Skeletal muscle tissue (tissue), 3 donors: ENCODE measurements at regions not wholly inside any gene's neighbourhood (a gene's known extent, or its start where the extent isn't known, plus 50 kb on each side); places are given as distances from the start of the nearest gene placed in this dataset.

Source experiments
- H3K27ac ChIP-seq: one replicate; pipeline ENCODE4 v1.7.0; 2013; ENCODE audit warnings: mild to moderate bottlenecking, low read depth, low read length, inconsistent platforms
- H3K27me3 ChIP-seq, 3 donors: one replicate each; pipeline ENCODE4 v1.7.0; 2013; ENCODE audit warnings: low read length in 3 of 3; ENCODE audit not compliant: control insufficient read depth in 3 of 3, insufficient read depth in 3 of 3
- H3K36me3 ChIP-seq, 3 donors: one replicate each; pipeline ENCODE4 v1.7.0; 2013; ENCODE audit warnings: low read length in 3 of 3; ENCODE audit not compliant: control insufficient read depth in 3 of 3, insufficient read depth in 3 of 3
- H3K4me1 ChIP-seq, 3 donors: one replicate each; pipeline ENCODE4 v1.7.0; 2013; ENCODE audit warnings: low read length in 3 of 3, mild to moderate bottlenecking in 3 of 3; ENCODE audit not compliant: control insufficient read depth in 3 of 3, insufficient read depth in 3 of 3
- H3K4me3 ChIP-seq, 3 donors: one replicate each; pipeline ENCODE4 v1.7.0; 2013; ENCODE audit warnings: low read length in 3 of 3
- H3K9ac ChIP-seq, 3 donors: one replicate each; pipeline ENCODE4 v1.7.0; 2013; ENCODE audit warnings: low read length in 3 of 3, mild to moderate bottlenecking in 3 of 3, moderate library complexity in 2 of 3, low read depth in 1 of 3
- H3K9me3 ChIP-seq, 3 donors: one replicate each; pipeline ENCODE4 v1.7.0; 2013; ENCODE audit warnings: low read length in 3 of 3; ENCODE audit not compliant: control insufficient read depth in 3 of 3
- donor health status: Osteomylitis.

DNA sequence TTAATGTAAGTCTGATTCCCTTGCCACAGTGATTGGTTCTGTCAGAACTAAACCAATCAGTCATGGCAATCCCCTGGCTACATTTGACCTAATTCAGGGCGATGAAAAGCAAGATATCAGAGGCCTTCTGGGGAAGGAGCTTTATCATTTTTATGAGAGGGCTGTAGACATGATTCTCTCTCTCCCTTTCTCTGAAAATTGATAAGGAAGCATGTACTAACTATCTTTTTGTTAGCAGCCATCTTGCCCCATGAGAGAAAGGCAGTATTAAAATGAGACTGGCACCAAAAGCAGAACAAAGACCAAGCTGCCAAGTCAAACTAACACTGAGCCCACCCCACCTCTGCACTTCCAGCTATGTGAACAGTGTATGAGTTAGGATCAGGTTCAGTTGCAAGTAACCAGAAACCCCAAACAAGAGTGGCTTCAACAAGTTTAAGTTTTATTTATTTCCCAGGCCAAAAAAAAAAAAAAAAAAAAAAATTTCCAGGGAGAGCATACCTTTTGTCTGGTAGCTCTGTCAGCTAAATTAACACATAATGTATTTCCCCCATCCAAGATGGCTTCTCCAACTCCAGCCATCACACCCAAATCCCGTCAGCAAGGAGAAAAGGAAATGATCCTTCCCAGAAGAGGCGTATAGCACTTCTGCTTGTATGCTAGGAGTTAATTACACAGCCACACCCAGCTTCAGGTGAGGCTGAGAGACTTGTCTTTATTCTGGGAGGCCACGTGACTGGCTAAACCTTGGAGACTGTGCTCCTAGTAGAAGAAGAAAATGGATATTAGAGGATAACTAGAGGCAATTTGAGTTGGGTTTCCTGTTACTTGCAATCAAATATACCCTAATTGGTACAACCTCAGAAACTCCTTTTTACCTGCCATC, 105.8 kb upstream of the RALGPS2 start:
- no peak overlapping the region for H3K27ac ChIP-seq
- no peak overlapping the region for H3K9ac ChIP-seq
- H3K27me3 ChIP-seq, result no peaks in the 10 kb centered on the region
- H3K9me3 ChIP-seq, result no peaks in the 10 kb centered on the region
- no peaks in the 10 kb centered on the region for H3K36me3 ChIP-seq
- H3K4me3 ChIP-seq, result no peak overlapping the region
- no peaks in the 10 kb centered on the region for H3K4me1 ChIP-seq

DNA sequence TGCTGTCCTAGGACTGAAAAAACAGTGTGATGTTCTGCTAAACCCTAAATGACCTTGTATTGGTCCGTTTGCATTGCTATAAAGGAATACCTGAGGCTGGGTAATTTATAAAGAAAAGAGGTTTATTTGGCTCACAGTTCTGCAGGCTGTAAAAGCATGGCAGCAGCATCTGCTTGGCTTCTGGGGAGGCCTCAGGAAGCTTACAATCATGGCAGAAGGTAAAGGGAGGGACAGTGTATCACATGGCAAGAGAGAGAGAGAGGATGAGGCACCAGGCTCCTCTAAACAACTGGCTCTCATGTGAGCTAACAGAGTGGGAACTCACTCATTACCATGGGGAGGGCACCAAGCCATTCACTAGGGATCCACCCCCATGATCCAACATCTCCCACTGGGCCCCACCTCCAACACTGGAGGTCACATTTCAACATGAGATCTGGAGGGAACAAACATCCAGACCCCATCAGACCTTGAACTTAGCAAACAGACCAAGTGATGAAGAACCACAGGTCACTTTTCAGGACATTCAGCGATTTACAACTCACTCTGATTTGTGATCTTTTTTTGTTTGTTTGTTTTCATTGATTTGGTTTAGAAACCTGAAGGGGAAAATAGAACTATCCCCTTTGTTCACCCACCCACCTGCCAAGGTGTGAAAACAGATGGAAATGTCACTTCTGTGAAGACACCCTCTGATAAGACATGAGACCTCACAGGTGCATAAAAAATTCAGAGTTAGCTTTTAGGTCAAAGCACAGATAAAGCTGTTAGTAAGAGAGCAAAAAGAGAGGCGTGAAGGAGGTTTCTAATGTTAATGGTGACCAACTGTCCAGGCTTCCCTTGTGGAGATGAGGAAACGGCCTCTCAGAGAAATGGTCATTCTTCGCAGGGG, 104.2 kb upstream of the RALGPS2 start:
- Histone ChIP-seq H3K9ac (no peak overlapping the region), H3K9me3 (no peaks in the 10 kb centered on the region), H3K27ac (no peak overlapping the region), H3K36me3 (no peaks in the 10 kb centered on the region), H3K4me1 (no peaks in the 10 kb centered on the region), H3K4me3 (no peak overlapping the region), H3K27me3 (no peaks in the 10 kb centered on the region)

DNA sequence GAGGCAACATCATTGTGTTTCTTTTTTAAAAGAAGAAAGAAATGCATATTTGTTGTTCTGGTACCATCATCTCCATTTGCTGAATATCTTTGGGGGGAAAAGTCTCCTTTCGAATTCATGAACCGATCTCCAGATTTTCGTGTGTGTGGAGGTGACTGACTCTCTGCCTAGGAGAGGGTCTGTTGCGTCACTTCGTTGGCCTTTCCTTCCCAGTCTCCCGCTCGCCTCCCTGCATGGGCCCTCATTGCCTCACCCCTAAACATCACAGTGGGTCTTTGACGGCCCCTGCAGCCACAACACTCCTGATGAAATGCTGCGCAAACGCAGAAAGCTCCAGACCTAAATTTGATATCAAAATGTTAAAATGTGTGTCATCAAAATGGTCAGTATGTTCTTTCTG, 103.2 kb upstream of the RALGPS2 start:
- Histone ChIP-seq H3K36me3 (no peaks in the 10 kb centered on the region), H3K9ac (no peak overlapping the region), H3K4me3 (no peak overlapping the region), H3K9me3 (no peaks in the 10 kb centered on the region), H3K27ac (no peak overlapping the region), H3K4me1 (no peaks in the 10 kb centered on the region), H3K27me3 (no peaks in the 10 kb centered on the region)

DNA sequence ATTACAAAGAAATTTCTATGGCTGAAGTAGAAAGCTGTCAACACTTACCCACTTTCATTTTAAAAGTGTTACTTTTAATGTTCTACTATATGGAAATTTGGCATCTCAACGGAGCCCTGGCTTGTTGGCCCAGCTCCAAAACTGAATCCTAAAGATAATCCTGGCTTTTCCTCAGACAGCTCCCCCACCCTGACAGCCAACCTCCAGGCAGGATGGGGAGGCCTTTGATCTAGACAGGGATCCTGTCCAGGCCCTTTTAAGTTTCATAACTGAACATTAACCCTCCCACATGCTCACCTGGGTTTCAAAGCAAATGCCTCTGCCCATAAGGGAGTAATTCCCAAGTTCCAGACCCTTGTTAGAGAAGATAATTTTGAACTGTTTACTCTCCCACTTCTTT, 99.3 kb upstream of the RALGPS2 start:
- Histone ChIP-seq H3K27me3 (no peaks in the 10 kb centered on the region), H3K9ac (no peak overlapping the region), H3K27ac (no peak overlapping the region), H3K9me3 (no peaks in the 10 kb centered on the region), H3K4me3 (no peak overlapping the region), H3K36me3 (no peaks in the 10 kb centered on the region), H3K4me1 (peaks cover 0 to 5% (median 3%) of the 10 kb centered on the region in 3 donors)

DNA sequence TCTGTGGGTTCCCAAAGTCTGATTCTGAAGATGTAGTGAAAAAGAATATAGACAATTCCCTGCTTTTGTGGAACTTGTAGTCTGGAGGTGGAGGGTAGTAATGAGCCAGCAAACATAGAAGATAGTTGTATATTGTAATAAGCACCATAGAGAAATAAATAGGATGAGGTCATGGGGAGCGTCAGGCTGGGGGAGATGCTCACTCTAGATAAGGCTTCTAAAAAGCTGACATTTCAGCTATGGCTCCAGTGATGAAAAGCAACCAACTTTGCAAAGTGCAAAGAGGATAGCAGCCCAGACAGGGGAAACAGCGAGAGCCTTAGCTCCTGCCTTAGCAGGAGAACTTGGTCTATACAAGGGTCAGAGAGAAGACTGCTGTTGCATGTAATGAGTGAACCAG, 98.0 kb upstream of the RALGPS2 start:
- no peak overlapping the region for H3K4me3 ChIP-seq
- no peaks in the 10 kb centered on the region for H3K36me3 ChIP-seq
- H3K9ac ChIP-seq, result no peak overlapping the region

DNA sequence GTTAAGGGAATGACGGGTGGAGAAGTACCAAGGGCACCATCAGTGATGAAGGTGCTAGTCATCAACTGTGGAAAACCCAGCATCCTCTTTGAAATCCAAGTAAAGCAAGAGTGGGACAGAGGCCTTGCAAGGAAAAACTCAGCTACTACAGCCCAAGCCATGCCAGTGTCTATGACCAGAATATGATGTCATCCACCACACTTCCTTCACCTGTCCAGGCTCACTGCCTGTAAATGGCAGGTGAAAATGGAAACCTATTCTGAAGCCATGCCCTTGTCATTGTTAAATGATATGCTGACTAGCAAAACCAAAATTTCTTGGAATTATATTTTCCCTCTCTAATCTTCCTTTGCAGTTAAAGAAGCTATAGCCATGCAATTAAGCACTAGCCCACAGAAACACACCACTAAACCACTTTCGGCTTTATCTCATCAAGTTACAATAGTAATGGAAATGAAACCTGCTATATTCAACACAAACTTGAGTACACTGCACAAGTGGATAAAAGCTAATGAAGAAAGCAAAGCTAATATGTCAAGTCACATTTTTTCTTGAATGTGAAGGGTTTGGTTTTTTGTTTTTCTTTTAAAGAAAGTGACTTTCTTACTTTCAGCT, 96.3 kb upstream of the RALGPS2 start:
- Histone ChIP-seq H3K36me3 (no peaks in the 10 kb centered on the region), H3K27me3 (no peaks in the 10 kb centered on the region), H3K9me3 (no peaks in the 10 kb centered on the region), H3K4me1 (peaks cover 0 to 5% (median 3%) of the 10 kb centered on the region in 3 donors), H3K27ac (no peak overlapping the region), H3K4me3 (no peak overlapping the region), H3K9ac (no peak overlapping the region)

More for the DNA sequence above, 98.0 kb upstream of the RALGPS2 start:
- Histone ChIP-seq H3K27me3 (no peaks in the 10 kb centered on the region), H3K4me1 (peaks cover 0 to 5% (median 3%) of the 10 kb centered on the region in 3 donors), H3K27ac (no peak overlapping the region), H3K9me3 (no peaks in the 10 kb centered on the region)

DNA sequence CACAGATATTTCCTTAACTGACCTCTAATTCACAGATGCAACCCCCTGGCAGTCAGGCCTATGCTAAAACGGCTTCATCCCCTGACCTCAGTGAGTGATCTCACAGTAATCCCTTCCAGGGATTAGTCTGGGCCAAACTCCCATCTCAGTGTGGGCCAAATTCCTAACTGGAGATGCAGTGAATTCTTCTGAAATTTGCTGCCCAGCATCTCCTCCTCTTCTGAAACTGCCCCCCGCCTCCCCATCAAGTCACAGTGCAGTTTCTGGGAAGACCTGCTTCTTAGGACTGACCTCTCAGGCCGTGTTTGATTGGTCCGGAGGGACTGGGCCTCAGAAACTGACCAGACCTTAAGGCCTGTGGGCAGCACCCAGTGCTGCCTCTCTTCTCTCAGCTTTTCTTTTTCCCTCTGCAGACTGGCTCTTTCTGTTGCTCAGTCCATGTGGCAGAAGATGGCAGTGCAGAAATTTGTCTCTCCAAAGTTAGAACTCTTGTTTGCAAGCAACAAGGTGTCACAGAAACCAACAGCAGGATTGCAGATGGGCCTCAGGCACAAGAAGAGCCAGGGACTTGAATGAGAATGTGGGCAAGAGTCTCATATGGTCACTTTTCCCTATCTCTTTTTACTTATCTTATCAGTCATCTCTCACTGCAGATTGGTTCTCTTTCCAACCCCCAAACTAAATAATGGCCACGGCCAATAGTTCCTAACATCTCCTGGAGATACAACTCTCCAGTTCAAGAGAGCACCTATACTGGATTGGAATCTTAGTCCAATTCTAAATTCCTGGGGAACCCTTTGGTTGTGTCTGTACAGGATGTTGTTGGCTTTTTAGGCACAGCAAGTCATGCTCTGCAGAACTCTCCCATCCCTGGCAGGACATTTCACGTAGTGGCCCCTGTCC, 95.5 kb upstream of the RALGPS2 start:
- H3K4me1 ChIP-seq, result peaks cover 0 to 5% (median 3%) of the 10 kb centered on the region in 3 donors
- H3K27me3 ChIP-seq, result no peaks in the 10 kb centered on the region
- no peak overlapping the region for H3K27ac ChIP-seq
- H3K4me3 ChIP-seq, result no peak overlapping the region
- no peak overlapping the region for H3K9ac ChIP-seq
- H3K36me3 ChIP-seq, result no peaks in the 10 kb centered on the region
- no peaks in the 10 kb centered on the region for H3K9me3 ChIP-seq

DNA sequence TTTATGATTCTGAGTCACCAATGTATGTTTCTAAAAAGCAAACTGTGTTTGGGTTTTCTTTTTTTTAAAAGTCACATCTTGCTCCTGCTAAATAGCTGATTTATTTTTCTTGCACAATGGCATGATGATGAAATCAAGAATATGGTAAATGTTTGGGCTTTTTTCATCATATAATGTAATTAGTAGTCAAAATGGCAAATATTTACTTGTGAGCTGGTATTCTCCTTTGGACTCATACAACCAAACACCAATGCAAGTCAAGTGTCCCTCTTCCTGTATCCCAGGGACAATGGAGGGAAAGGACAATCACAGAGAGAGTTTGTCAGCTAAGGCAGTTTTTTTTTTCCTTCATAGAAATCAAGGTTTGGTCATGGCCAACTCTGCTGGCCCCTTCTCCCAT, 94.6 kb upstream of the RALGPS2 start:
- H3K4me1 ChIP-seq, result peaks cover 0 to 5% (median 3%) of the 10 kb centered on the region in 3 donors
- H3K27ac ChIP-seq, result no peak overlapping the region
- H3K9me3 ChIP-seq, result no peaks in the 10 kb centered on the region
- no peaks in the 10 kb centered on the region for H3K27me3 ChIP-seq
- H3K4me3 ChIP-seq, result no peak overlapping the region
- H3K36me3 ChIP-seq, result no peaks in the 10 kb centered on the region
- H3K9ac ChIP-seq, result no peak overlapping the region

DNA sequence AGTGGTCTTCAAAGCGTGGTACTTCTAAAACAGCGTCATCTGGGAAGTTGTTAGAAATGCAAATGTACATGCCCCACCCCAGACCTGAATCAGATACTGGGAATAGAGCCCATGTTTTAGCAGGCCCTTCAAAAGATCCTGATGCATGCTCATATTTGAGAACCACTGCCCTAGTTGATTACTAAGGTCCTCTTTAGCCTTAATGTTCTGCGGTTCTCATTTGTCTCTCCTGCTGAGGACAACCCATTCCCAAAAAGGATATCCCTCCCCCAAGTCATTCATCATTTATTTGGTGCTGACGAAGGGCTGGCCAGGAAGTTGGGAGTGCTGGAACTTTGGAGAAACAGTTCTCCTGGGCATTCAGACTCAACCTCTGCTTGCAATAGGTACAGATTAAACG, 92.4 kb upstream of the RALGPS2 start:
- Histone ChIP-seq H3K27me3 (no peaks in the 10 kb centered on the region), H3K4me1 (peaks cover 0 to 5% (median 3%) of the 10 kb centered on the region in 3 donors), H3K27ac (no peak overlapping the region), H3K36me3 (no peaks in the 10 kb centered on the region), H3K9ac (no peak overlapping the region), H3K4me3 (no peak overlapping the region), H3K9me3 (no peaks in the 10 kb centered on the region)
